Lung (tissue), 11 donors: ENCODE measurements at regions not wholly inside any gene's neighbourhood (a gene's known extent, or its start where the extent isn't known, plus 50 kb on each side); places are given as distances from the start of the nearest gene placed in this dataset.
"Not testable (repeated sequence)": the region's sequence is repeated elsewhere in the genome, so short reads cannot be mapped to it uniquely, and the experiment has no call there.

Source experiments
- ATAC-seq: fragments of 200-7000 bp; cut with Tn5 transposase; one replicate; pipeline ENCODE4 v1.9.1; 2020; ENCODE audit warnings: moderate number of reproducible peaks; ENCODE audit not compliant: insufficient read depth, low FRiP score
- DNase-seq, 3 donors: peaks; one replicate each; pipeline ENCODE4 v3.0.0-alpha.2; 2013 to 2017
- H3K27ac ChIP-seq, 2 donors: one replicate each; pipeline ENCODE4 v1.5.1; 2013; ENCODE audit warnings: mild to moderate bottlenecking in 2 of 2, moderate library complexity in 2 of 2, control low read depth in 1 of 2, inconsistent platforms in 1 of 2, low read depth in 1 of 2, low read length in 1 of 2
- H3K27me3 ChIP-seq, 3 donors: one replicate each; pipeline ENCODE4 v1.5.1; 2013; ENCODE audit warnings: low read length in 2 of 3; ENCODE audit not compliant: control insufficient read depth in 3 of 3, insufficient read depth in 3 of 3
- H3K36me3 ChIP-seq, 4 donors: one replicate each; pipeline ENCODE4 v1.5.1; 2013; ENCODE audit warnings: low read length in 4 of 4, mild to moderate bottlenecking in 1 of 4, moderate library complexity in 1 of 4; ENCODE audit not compliant: control insufficient read depth in 4 of 4, insufficient read depth in 4 of 4
- H3K4me1 ChIP-seq, 5 donors: one replicate each; pipeline ENCODE4 v1.5.1; 2013; ENCODE audit warnings: low read length in 5 of 5, mild to moderate bottlenecking in 2 of 5, moderate library complexity in 1 of 5; ENCODE audit not compliant: control insufficient read depth in 5 of 5, insufficient read depth in 5 of 5
- H3K4me3 ChIP-seq: one replicate; pipeline ENCODE4 v1.5.1; 2013; ENCODE audit warnings: mild to moderate bottlenecking, control low read depth, moderate library complexity
- H3K9ac ChIP-seq, 2 donors: one replicate each; pipeline ENCODE4 v1.5.1; 2013; ENCODE audit warnings: low read length in 2 of 2, control low read depth in 1 of 2; ENCODE audit not compliant: insufficient read depth in 1 of 2
- H3K9me3 ChIP-seq, 4 donors: one replicate each; pipeline ENCODE4 v1.5.1; 2013; ENCODE audit warnings: low read length in 3 of 4, mild to moderate bottlenecking in 1 of 4, moderate library complexity in 1 of 4; ENCODE audit not compliant: control insufficient read depth in 4 of 4, insufficient read depth in 3 of 4
- WGBS, 2 donors: extraction: QIAGEN DNeasy Blood & Tissue Kit; methylation state at CpG; one replicate each; pipeline ENCODE4 v1.1.7; 2013; 5-methylcytosine and 5-hydroxymethylcytosine counted together
- TF ChIP-seq, protein P1 (sequence below): IDR thresholded peaks from 2 replicates; pipeline ENCODE4 v1.5.1; 2012; ENCODE audit warnings: mild to moderate bottlenecking; ENCODE audit errors: control extremely low read depth, extremely low read depth
- donor health status: control.
- donor health status: control.
- donor health status: Bipolar disorder and iron deficiency.
- donor health status: healthy.
- donor health status: DM: yes; HTN: yes; CAD: no.

DNA sequence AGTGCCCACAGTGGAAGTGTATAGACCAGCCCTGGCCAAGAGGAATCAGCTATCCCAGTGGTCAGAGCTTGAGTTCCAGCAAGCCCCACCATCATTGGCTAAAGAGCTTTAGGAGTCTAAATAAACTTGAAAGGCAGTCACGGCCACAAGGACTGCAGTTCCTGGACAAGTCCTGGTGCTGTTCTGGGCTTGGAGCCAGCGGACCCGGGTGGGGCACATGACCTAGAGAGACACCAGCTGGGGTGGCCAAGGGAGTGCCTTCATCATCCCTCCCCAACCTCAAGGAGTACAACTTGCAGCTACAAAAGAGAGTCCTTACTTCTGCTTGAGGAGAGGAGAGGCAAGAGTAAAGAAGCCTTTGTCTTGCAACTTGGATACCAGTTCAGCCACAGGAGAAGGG, 439.8 kb upstream of the TMEFF2 start:
- ATAC-seq (no peak), DNase-seq (no peak)
- H3K4me1 ChIP-seq = no peaks in the 10 kb centered on the region
- no peak overlapping the region for H3K4me3 ChIP-seq
- H3K27me3 ChIP-seq = no peaks in the 10 kb centered on the region
- H3K9me3 ChIP-seq = peaks cover 0 to 3% (median 0%) of the 10 kb centered on the region in 4 donors
- WGBS, 2 donors = 76 to 94% methylated on average over 3 of the region's 3 CpGs
- TF ChIP-seq, protein P1, sequence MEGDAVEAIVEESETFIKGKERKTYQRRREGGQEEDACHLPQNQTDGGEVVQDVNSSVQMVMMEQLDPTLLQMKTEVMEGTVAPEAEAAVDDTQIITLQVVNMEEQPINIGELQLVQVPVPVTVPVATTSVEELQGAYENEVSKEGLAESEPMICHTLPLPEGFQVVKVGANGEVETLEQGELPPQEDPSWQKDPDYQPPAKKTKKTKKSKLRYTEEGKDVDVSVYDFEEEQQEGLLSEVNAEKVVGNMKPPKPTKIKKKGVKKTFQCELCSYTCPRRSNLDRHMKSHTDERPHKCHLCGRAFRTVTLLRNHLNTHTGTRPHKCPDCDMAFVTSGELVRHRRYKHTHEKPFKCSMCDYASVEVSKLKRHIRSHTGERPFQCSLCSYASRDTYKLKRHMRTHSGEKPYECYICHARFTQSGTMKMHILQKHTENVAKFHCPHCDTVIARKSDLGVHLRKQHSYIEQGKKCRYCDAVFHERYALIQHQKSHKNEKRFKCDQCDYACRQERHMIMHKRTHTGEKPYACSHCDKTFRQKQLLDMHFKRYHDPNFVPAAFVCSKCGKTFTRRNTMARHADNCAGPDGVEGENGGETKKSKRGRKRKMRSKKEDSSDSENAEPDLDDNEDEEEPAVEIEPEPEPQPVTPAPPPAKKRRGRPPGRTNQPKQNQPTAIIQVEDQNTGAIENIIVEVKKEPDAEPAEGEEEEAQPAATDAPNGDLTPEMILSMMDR = no peak
- no peaks in the 10 kb centered on the region for H3K36me3 ChIP-seq
- H3K27ac ChIP-seq = no peak overlapping the region
- no peak overlapping the region for H3K9ac ChIP-seq

DNA sequence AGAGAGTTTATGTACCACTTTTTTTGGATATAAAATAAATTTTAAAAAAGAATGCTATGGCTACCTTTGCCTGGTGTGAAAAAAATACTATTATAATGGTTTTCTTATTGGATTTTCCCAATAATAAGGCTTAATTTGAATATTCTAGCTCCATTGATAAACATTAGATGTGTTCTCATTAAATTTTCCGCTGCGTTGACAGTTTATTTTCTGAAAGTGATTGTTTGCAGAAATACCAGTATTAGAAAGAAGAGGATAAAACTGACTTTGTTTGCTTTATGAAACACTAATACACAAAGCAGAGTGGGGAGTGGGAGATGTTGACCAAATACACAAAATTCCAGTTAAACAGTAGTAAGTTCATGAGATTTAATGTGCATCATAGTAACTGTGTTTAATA, 433.3 kb upstream of the TMEFF2 start:
- H3K27me3 ChIP-seq = no peaks in the 10 kb centered on the region
- no peak overlapping the region for H3K27ac ChIP-seq
- no peak overlapping the region for H3K4me3 ChIP-seq
- H3K9ac ChIP-seq = no peak overlapping the region
- H3K9me3 ChIP-seq = peaks cover 0 to 4% (median 0%) of the 10 kb centered on the region in 4 donors
- H3K36me3 ChIP-seq = no peaks in the 10 kb centered on the region
- H3K4me1 ChIP-seq = no peaks in the 10 kb centered on the region
- DNase-seq = no peak
- TF ChIP-seq, protein P1 = no peak
- no peak for ATAC-seq
- 94 to 98% methylated on average over 2 of the region's 2 CpGs for WGBS, 2 donors

DNA sequence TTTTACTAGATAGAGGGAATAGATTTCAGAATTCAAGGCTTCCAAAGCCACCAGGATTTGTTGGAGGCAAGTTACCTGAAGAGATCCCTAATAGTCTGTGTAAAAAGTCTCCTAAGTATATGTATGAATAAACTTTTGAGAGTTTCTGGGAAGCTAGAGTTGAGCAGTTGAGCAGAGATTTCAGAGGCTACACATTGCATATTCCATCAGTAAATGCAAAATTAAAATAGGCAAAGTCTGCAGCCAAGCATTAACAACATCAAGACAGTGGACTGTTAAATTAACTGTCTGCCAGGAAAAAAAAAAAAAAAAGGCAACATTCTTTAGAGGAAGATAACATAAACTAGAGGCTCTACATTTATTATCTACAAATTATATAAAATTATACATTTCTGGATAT, 420.4 kb upstream of the TMEFF2 start:
- Histone ChIP-seq H3K4me1 (no peaks in the 10 kb centered on the region), H3K9me3 (no peaks in the 10 kb centered on the region), H3K9ac (no peak overlapping the region), H3K36me3 (no peaks in the 10 kb centered on the region), H3K27me3 (no peaks in the 10 kb centered on the region), H3K4me3 (no peak overlapping the region), H3K27ac (no peak overlapping the region)
- ATAC-seq = no peak
- no peak for DNase-seq
- TF ChIP-seq, protein P1 = no peak

DNA sequence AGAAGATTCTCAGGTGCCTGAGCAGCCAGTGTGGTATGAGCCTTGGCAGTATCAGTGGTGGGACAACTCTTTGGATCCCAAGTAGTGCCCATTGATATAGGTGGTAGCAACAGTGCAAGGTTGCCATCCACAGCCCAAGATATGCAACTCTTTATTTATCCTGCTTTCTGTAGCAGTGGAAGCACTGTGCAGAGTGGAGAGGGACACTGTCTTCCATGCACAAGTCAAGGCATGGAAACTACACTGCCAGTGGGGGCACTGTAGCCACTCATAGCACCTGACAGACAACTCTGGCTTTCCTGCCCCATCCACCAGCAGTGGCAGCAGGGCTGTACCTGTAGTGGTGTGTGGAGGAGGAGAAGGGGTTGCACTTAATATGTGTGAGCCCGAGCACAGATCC, 409.6 kb upstream of the TMEFF2 start:
- no peak overlapping the region for H3K27ac ChIP-seq
- DNase-seq (no peak), ATAC-seq (no peak)
- H3K4me1 ChIP-seq = no peaks in the 10 kb centered on the region
- no peaks in the 10 kb centered on the region for H3K36me3 ChIP-seq
- no peak overlapping the region for H3K4me3 ChIP-seq
- peaks cover 0 to 8% (median 3%) of the 10 kb centered on the region in 4 donors for H3K9me3 ChIP-seq
- no peak overlapping the region for H3K9ac ChIP-seq
- H3K27me3 ChIP-seq = no peaks in the 10 kb centered on the region
- WGBS, 2 donors = 84 to 93% methylated on average over 1 of the region's 1 CpG
- TF ChIP-seq, protein P1 = no peak

DNA sequence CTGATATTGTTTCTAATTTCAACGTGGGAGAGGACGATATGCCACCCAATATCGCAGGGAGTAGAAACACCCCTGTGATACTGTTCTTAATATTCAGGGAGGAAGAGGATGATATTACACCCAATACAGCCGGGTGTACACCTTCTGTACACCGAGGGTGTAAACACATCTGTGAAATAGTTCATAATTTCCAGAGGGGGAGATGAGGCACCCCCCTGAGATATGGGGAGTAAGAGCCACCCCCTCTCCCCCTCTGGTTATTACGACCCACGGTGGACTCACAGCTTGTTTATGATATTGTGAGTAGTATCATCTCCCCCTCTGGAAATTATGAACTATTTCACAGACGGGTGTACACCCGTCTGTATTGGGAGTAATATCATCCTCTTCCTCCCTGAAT, 403.9 kb upstream of the TMEFF2 start:
- WGBS, 2 donors = 88% methylated on average over 9 of the region's 9 CpGs

More for the DNA sequence above, 403.9 kb upstream of the TMEFF2 start:
- not testable (repeated sequence) for H3K4me1 ChIP-seq, H3K27ac ChIP-seq, H3K27me3 ChIP-seq, H3K9me3 ChIP-seq, H3K36me3 ChIP-seq, H3K4me3 ChIP-seq, DNase-seq, ATAC-seq, H3K9ac ChIP-seq
